ENCODE measurements at regions not wholly inside any gene's neighbourhood (a gene's known extent, or its start where the extent isn't known, plus 50 kb on each side); places are given as distances from the start of the nearest gene placed in this dataset.

- no peak for DNase-seq
Measured at GRCh38 chr12:116404913-116405611, 127.6 kb upstream of the MED13L start.

GRCh38 chr12:116406529-116406928 is 129.0 kb upstream of the MED13L start:
- no peak for DNase-seq

GRCh38 chr12:116408489-116409250 is 131.2 kb upstream of the MED13L start:
- no peak for DNase-seq

- DNase-seq = no peak
Measured at GRCh38 chr12:116411977-116412376, 134.5 kb upstream of the MED13L start.

- no peak for DNase-seq
Measured at GRCh38 chr12:116414891-116415290, 137.4 kb upstream of the MED13L start.

- DNase-seq = no peak
Measured at GRCh38 chr12:116415408-116416108, 138.1 kb upstream of the MED13L start.

- DNase-seq = no peak
Measured at GRCh38 chr12:116416166-116416565, 138.7 kb upstream of the MED13L start.

GRCh38 chr12:116418551-116418950 is 140.6 kb upstream of the MAP1LC3B2 start:
- no peak for DNase-seq

GRCh38 chr12:116420227-116420880 is 138.8 kb upstream of the MAP1LC3B2 start:
- DNase-seq = no peak

- DNase-seq = no peak
Measured at GRCh38 chr12:116421785-116422538, 137.2 kb upstream of the MAP1LC3B2 start.

GRCh38 chr12:116423094-116423493 is 136.1 kb upstream of the MAP1LC3B2 start:
- DNase-seq = no peak

- no peak for DNase-seq
Measured at GRCh38 chr12:116425256-116426193, 133.7 kb upstream of the MAP1LC3B2 start.

GRCh38 chr12:116426391-116427136 is 132.6 kb upstream of the MAP1LC3B2 start:
- no peak for DNase-seq

GRCh38 chr12:116427200-116427930 is 131.8 kb upstream of the MAP1LC3B2 start:
- no peak for DNase-seq

GRCh38 chr12:116429826-116430360 is 129.3 kb upstream of the MAP1LC3B2 start:
- DNase-seq = no peak

- no peak for DNase-seq
Measured at GRCh38 chr12:116430911-116431565, 128.1 kb upstream of the MAP1LC3B2 start.

GRCh38 chr12:116431677-116432300 is 127.4 kb upstream of the MAP1LC3B2 start:
- DNase-seq = no peak

GRCh38 chr12:116432314-116432750 is 126.8 kb upstream of the MAP1LC3B2 start:
- no peak for DNase-seq

All from activated T-cell treated with anti-CD3 and anti-CD28 coated beads for 4 hours (primary cell).